ENCODE measurements at regions not wholly inside any gene's neighbourhood (a gene's known extent, or its start where the extent isn't known, plus 50 kb on each side); places are given as distances from the start of the nearest gene placed in this dataset.
"Not testable (repeated sequence)": the region's sequence is repeated elsewhere in the genome, so short reads cannot be mapped to it uniquely, and the experiment has no call there.

DNA sequence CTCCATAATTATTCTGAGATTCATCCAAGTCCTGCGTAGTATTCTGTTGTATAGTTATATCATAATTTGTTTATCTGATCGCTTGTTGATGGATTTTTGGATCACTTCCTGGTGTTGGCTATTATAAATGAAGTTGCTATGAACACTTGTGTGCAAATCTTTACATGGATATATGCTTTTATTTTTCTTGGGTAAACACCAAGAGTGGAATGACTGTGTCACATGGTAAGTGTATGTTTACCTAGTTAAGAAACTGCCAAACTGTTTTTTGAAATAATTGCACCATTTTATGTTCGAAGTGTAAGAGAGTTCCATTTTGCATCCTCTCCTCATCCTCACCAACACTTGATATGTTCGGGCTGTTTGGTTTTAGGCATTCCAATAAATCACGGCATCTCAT is 360.4 kb upstream of the FRG2C start:
- H3K27me3 ChIP-seq (replicated peaks; ENCODE audit: insufficient read depth): no peaks in the 10 kb centered on the region
- TF ChIP-seq POLR2A (IDR thresholded peaks at IDR 0.05) (no peak), POLR2AphosphoS5 (IDR thresholded peaks at IDR 0.05) (no peak)
- TF ChIP-seq, protein P1, sequence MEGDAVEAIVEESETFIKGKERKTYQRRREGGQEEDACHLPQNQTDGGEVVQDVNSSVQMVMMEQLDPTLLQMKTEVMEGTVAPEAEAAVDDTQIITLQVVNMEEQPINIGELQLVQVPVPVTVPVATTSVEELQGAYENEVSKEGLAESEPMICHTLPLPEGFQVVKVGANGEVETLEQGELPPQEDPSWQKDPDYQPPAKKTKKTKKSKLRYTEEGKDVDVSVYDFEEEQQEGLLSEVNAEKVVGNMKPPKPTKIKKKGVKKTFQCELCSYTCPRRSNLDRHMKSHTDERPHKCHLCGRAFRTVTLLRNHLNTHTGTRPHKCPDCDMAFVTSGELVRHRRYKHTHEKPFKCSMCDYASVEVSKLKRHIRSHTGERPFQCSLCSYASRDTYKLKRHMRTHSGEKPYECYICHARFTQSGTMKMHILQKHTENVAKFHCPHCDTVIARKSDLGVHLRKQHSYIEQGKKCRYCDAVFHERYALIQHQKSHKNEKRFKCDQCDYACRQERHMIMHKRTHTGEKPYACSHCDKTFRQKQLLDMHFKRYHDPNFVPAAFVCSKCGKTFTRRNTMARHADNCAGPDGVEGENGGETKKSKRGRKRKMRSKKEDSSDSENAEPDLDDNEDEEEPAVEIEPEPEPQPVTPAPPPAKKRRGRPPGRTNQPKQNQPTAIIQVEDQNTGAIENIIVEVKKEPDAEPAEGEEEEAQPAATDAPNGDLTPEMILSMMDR (IDR thresholded peaks at IDR 0.05): no peak
- H3K4me1 ChIP-seq (replicated peaks): no peaks in the 10 kb centered on the region
- 23% methylated on average over 5 of the region's 5 CpGs for WGBS
- H3K27ac ChIP-seq: no peak overlapping the region
- intact Hi-C loops (cut with DNase I): no loop called here
- H3K4me3 ChIP-seq: no peak overlapping the region
- no peaks in the 10 kb centered on the region for H3K9me3 ChIP-seq
- H3K36me3 ChIP-seq: no peaks in the 10 kb centered on the region
- DNase-seq (ENCODE audit: low spot score): no peak

DNA sequence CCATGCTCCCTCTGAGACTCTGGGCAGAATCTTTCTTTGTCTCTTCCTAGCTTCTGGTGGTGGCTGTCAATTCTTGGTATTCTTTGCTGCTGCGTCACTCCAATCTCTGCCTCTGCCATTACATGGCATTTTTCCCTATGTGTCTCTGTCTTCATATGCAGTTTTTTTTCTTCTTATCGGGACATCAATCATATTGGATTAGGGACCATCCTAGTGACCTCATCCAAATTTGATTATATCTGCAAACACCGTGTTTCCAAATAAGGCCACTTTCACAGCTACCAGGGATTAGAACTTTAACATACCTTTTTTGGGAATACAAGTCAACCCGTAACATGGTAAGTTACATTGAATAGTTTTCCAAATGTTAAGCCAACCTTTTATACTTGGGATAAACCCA is 358.2 kb upstream of the FRG2C start:
- intact Hi-C loops (cut with DNase I): no loop called here
- TF ChIP-seq, protein P1 (IDR thresholded peaks at IDR 0.05): no peak
- TF ChIP-seq POLR2AphosphoS5 (IDR thresholded peaks at IDR 0.05) (no peak), POLR2A (IDR thresholded peaks at IDR 0.05) (no peak)
- no peak for DNase-seq (ENCODE audit: low spot score)
- no peak overlapping the region for H3K27ac ChIP-seq
- no peaks in the 10 kb centered on the region for H3K9me3 ChIP-seq
- H3K4me3 ChIP-seq: no peak overlapping the region
- no peaks in the 10 kb centered on the region for H3K27me3 ChIP-seq (replicated peaks; ENCODE audit: insufficient read depth)
- 98% methylated on average over 4 of the region's 4 CpGs for WGBS
- H3K36me3 ChIP-seq: no peaks in the 10 kb centered on the region
- no peaks in the 10 kb centered on the region for H3K4me1 ChIP-seq (replicated peaks)

DNA sequence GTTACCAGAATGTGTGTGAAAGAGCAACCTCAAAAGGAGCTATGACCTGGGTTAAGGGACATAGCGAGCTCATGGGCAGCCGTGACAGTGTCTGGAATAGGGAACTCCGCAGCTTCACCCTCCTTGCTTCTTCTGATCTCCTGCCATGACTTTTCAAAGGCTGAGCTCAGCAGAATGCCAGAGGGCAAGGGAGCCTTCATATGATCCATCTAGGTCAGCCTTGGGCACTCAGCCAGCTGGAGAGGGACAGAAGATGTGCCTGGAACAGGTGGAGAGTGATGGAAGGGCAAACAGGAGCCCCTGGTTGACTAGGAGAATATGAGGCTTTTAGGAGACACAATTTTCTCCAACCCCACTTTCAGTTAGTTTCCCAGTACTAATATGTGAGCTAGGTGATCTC is 352.8 kb upstream of the FRG2C start:
- H3K27me3 ChIP-seq (replicated peaks; ENCODE audit: insufficient read depth); intact Hi-C loops (cut with DNase I); H3K4me3 ChIP-seq; H3K36me3 ChIP-seq; H3K9me3 ChIP-seq; H3K27ac ChIP-seq; DNase-seq (ENCODE audit: low spot score); H3K4me1 ChIP-seq (replicated peaks): not testable (repeated sequence)
- 79% methylated on average over 3 of the region's 3 CpGs for WGBS

DNA sequence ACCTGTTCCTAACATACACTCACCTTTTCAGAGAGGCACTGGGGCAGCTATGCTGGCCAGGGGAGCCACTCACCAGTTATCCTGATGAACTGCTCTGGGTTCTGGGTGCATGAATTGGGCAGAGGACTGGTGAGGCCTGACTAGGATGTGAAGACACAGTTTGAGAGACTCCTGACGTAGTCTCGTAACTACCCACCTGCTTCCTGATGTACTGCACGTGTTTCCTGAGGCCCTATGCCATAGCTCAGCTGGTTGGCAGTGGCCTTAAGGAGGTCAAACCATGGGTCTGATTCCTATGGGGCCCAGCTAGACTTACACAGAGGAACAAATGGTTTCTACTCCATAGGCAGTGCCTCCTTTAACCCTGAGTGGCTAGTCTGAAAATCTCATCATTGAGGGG is 351.7 kb upstream of the FRG2C start:
- DNase-seq (ENCODE audit: low spot score); H3K4me3 ChIP-seq; H3K4me1 ChIP-seq (replicated peaks); H3K9me3 ChIP-seq; intact Hi-C loops (cut with DNase I); H3K27me3 ChIP-seq (replicated peaks; ENCODE audit: insufficient read depth); H3K36me3 ChIP-seq; H3K27ac ChIP-seq: not testable (repeated sequence)
- WGBS: 92% methylated on average over 3 of the region's 3 CpGs

DNA sequence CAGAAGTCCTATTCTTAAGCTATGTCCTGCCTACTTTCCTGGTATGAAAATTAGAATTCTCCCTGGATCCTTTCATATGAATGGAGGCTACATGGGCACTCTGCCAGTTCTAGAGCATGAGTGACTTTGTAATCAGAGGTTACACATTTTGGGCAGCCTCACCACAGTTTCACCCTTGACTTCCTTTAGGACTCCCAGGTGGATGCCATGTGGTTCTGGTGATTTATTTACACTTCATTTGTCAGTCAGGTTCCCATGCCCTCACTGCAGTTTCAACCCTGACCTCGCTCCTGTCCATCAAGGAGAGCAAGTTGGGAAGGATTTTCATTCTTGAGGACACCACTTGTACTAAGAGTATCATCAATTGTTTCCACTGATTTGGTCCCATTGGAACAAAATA is 344.4 kb upstream of the FRG2C start:
- intact Hi-C loops (cut with DNase I); H3K27me3 ChIP-seq (replicated peaks; ENCODE audit: insufficient read depth): not testable (repeated sequence)
- 87% methylated on average over 1 of the region's 1 CpG for WGBS

DNA sequence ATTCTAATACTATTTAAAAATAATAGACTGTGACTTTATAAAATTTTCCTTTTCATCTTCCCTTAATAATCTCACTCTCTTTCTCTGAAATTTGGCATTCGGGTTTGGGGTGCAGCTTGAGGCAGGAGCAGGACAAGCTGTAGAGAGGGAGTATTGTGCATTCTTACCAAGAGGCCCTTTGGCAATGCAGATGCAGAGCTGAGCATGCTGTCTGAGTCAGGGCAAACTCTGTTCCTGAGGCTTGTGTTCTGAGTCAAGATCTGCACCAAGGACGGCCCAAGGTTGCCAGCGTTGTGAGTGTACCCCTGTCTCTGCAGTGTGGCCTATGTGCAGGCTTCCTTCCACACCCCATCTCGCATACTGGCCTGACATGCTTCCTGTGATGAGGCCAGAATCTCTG is 343.8 kb upstream of the FRG2C start:
- no peaks in the 10 kb centered on the region for H3K27me3 ChIP-seq (replicated peaks; ENCODE audit: insufficient read depth)
- H3K27ac ChIP-seq: no peak overlapping the region
- no peak overlapping the region for H3K4me3 ChIP-seq
- H3K4me1 ChIP-seq (replicated peaks): no peaks in the 10 kb centered on the region
- WGBS: 91% methylated on average over 4 of the region's 4 CpGs
- H3K9me3 ChIP-seq: no peaks in the 10 kb centered on the region
- intact Hi-C loops (cut with DNase I): no loop called here
- DNase-seq (ENCODE audit: low spot score): no peak
- TF ChIP-seq POLR2A (IDR thresholded peaks at IDR 0.05) (no peak), POLR2AphosphoS5 (IDR thresholded peaks at IDR 0.05) (no peak)
- TF ChIP-seq, protein P1 (IDR thresholded peaks at IDR 0.05): no peak
- no peaks in the 10 kb centered on the region for H3K36me3 ChIP-seq

More for the DNA sequence above, 344.4 kb upstream of the FRG2C start:
- H3K27ac ChIP-seq; DNase-seq (ENCODE audit: low spot score); H3K36me3 ChIP-seq; H3K4me3 ChIP-seq; H3K4me1 ChIP-seq (replicated peaks); H3K9me3 ChIP-seq: not testable (repeated sequence)

DNA sequence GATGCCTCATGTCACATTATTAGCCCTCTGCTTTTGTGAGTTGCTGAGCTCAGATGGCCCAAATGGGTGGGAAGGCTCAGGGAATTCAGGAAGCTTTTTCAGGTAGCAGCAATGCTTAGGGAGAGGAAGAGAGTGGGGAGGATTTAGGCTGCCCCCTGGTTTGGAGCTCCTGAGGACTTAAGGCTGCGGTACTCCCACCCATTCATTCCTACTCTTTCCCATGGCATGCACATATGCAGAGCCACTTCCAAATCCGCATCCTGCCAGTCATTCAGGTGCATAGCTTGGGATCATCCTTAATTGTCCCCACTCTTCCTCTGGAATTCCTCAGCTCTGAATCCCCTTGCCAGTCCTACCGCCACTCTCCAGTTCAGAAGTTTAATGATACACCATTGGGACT is 343.1 kb upstream of the FRG2C start:
- intact Hi-C loops (cut with DNase I): no loop called here
- WGBS: 96% methylated on average over 3 of the region's 3 CpGs

DNA sequence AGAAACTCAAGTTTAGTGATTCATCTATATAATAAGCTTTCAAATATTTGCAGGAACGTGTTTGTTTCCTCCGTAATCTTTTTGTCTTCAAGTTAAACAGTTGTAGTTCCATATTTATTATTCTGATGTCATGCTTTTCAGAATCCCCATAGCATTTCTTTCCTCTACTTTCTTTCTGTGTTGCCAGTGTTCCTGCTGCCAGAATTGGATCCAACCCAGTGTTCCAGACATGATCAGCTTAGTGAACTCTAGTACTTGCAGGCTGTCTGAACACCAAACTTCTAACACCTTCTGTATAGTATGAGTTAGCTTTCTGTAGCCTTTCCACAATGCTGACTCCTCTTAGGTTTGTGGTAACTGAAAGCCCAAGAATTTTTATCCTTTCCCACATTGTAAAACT is 340.2 kb upstream of the FRG2C start:
- H3K27me3 ChIP-seq (replicated peaks; ENCODE audit: insufficient read depth); DNase-seq (ENCODE audit: low spot score); H3K27ac ChIP-seq; H3K4me1 ChIP-seq (replicated peaks); H3K9me3 ChIP-seq; intact Hi-C loops (cut with DNase I); H3K4me3 ChIP-seq; H3K36me3 ChIP-seq: not testable (repeated sequence)
- WGBS: 45% methylated on average over 2 of the region's 2 CpGs

More for the DNA sequence above, 343.1 kb upstream of the FRG2C start:
- no peak overlapping the region for H3K27ac ChIP-seq
- TF ChIP-seq, protein P1 (IDR thresholded peaks at IDR 0.05): no peak
- TF ChIP-seq POLR2A (IDR thresholded peaks at IDR 0.05): no peak
- TF ChIP-seq POLR2AphosphoS5 (IDR thresholded peaks at IDR 0.05): no peak
- DNase-seq (ENCODE audit: low spot score): no peak
- no peaks in the 10 kb centered on the region for H3K36me3 ChIP-seq
- no peaks in the 10 kb centered on the region for H3K27me3 ChIP-seq (replicated peaks; ENCODE audit: insufficient read depth)
- H3K4me3 ChIP-seq: no peak overlapping the region
- H3K4me1 ChIP-seq (replicated peaks): no peaks in the 10 kb centered on the region
- H3K9me3 ChIP-seq: no peaks in the 10 kb centered on the region

Measured in prostate gland (tissue), 2 donors.